Testis (tissue), 2 donors: ENCODE measurements at regions not wholly inside any gene's neighbourhood (a gene's known extent, or its start where the extent isn't known, plus 50 kb on each side); places are given as distances from the start of the nearest gene placed in this dataset.

Source experiments
- CTCF ChIP-seq, 3 experiments: fragments of 450-650 bp in 2 of 3; fragments of 200-600 bp in 1 of 3; sonication (generic) in 1 of 3; IDR thresholded peaks; one replicate each; pipeline ENCODE4 v1.5.1; 2016 to 2019; ENCODE audit warnings: antibody characterized with exemption in 3 of 3, mild to moderate bottlenecking in 2 of 3, moderate library complexity in 1 of 3
- POLR2A ChIP-seq: fragments of 450-650 bp; IDR thresholded peaks from one replicate; pipeline ENCODE4 v1.6.1; 2017; ENCODE audit warnings: antibody characterized with exemption, mild to moderate bottlenecking, moderate library complexity

- no peak for TF ChIP-seq CTCF (IDR thresholded peaks at IDR 0.05)
- TF ChIP-seq POLR2A = no peak
These were observed 623.6 kb downstream of the STIM2 start for GRCh38 chr4:27484216-27484615.
